Ammon's horn (tissue), 1 donor: ENCODE measurements at regions not wholly inside any gene's neighbourhood (a gene's known extent, or its start where the extent isn't known, plus 50 kb on each side); places are given as distances from the start of the nearest gene placed in this dataset.
A peak's percentile ranks its signal among the peaks of the same experiment; 100 is the strongest.
"Not testable (repeated sequence)": the region's sequence is repeated elsewhere in the genome, so short reads cannot be mapped to it uniquely, and the experiment has no call there.

Source experiments
- DNase-seq: peaks from one replicate; pipeline ENCODE4 v3.0.0-alpha.2; 2016; ENCODE audit warnings: low spot score

GRCh38 chr11:90309693-90310092, 86.8 kb upstream of the CHORDC1 start:
- DNase-seq = no peak

GRCh38 chr11:90294526-90294925, 71.7 kb upstream of the CHORDC1 start:
- DNase-seq = no peak

GRCh38 chr11:90294091-90294490, 71.2 kb upstream of the CHORDC1 start:
- no peak for DNase-seq

GRCh38 chr11:90288212-90288821, 65.5 kb upstream of the CHORDC1 start:
- DNase-seq = peak; percentile 38

GRCh38 chr11:90286640-90287039, 63.8 kb upstream of the CHORDC1 start:
- no peak for DNase-seq

- no peak for DNase-seq
Measured at GRCh38 chr11:90284171-90284570, 61.3 kb upstream of the CHORDC1 start.

- DNase-seq = not testable (repeated sequence)
Measured at GRCh38 chr11:90282551-90283071, 59.8 kb upstream of the CHORDC1 start.

GRCh38 chr11:90274362-90274761, 51.5 kb upstream of the CHORDC1 start:
- DNase-seq = no peak
